ENCODE measurements at regions not wholly inside any gene's neighbourhood (a gene's known extent, or its start where the extent isn't known, plus 50 kb on each side); places are given as distances from the start of the nearest gene placed in this dataset.

DNA sequence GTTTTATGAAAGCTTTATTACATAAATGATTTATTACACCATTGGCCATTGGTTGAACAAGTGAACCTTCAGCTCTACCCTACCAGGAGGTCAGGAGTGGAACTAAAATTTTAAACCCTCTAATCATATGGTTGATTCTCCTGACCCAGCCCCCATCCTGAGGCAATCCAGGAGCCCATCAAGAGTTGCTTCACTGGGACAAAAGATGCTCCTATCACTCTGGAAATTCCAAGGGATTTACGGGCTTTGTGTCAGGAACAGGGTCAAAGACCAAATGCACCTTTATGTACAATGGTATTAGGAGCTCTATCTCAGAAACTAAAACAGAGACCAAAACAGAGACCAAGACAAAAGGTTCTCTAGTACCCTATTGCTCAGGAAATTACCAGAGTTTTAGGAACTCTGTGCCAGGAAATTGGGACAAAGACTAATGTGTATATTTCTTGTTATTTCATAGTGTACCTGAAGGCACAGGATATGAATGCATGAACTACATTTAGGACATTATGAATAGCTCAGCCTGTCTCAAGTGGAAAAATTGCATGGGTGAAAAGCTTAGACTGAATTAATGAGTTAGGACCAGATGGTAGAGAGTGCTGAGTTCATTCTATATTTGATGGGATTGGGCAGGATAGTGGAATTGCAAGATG, 171.7 kb upstream of the FLRT2 start:
- H3K27ac Mint-ChIP-seq, result no peak overlapping the region
- WGBS (ENCODE audit: insufficient coverage), result 60% methylated on average over 1 of the region's 1 CpG
- peaks cover 4 to 11% of the 10 kb centered on the region in 2 donors for H3K9me3 Mint-ChIP-seq
- no peaks in the 10 kb centered on the region for H3K36me3 ChIP-seq (ENCODE audit: control insufficient read depth, insufficient read depth, low read length)
- H3K27ac ChIP-seq (ENCODE audit: low read length), result no peak overlapping the region
- H3K36me3 Mint-ChIP-seq, result no peaks in the 10 kb centered on the region
- no peak for ATAC-seq
- no peak overlapping the region for H3K4me3 Mint-ChIP-seq
- DNase-seq, result no peak
- H3K27me3 Mint-ChIP-seq (ENCODE audit: low read depth in 2 of 2), result peaks cover 0 to 7% of the 10 kb centered on the region in 2 donors
- H3K4me3 ChIP-seq (ENCODE audit: low read length), result no peak overlapping the region
- H3K9me3 ChIP-seq (ENCODE audit: control insufficient read depth, insufficient read depth, low read length), result no peaks in the 10 kb centered on the region
- H3K4me1 Mint-ChIP-seq, result no peaks in the 10 kb centered on the region
- TF ChIP-seq, protein P1, sequence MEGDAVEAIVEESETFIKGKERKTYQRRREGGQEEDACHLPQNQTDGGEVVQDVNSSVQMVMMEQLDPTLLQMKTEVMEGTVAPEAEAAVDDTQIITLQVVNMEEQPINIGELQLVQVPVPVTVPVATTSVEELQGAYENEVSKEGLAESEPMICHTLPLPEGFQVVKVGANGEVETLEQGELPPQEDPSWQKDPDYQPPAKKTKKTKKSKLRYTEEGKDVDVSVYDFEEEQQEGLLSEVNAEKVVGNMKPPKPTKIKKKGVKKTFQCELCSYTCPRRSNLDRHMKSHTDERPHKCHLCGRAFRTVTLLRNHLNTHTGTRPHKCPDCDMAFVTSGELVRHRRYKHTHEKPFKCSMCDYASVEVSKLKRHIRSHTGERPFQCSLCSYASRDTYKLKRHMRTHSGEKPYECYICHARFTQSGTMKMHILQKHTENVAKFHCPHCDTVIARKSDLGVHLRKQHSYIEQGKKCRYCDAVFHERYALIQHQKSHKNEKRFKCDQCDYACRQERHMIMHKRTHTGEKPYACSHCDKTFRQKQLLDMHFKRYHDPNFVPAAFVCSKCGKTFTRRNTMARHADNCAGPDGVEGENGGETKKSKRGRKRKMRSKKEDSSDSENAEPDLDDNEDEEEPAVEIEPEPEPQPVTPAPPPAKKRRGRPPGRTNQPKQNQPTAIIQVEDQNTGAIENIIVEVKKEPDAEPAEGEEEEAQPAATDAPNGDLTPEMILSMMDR (IDR thresholded peaks at IDR 0.05), result no peak
- H3K4me1 ChIP-seq (ENCODE audit: control insufficient read depth, insufficient read depth, low read length), result no peaks in the 10 kb centered on the region
- no peaks in the 10 kb centered on the region for H3K27me3 ChIP-seq (ENCODE audit: control insufficient read depth, insufficient read depth, low read length)
- intact Hi-C loops (cut with micrococcal nuclease), result no loop called here

- H3K27ac Mint-ChIP-seq, result no peak overlapping the region
- ATAC-seq (no peak), DNase-seq (no peak)
- Histone ChIP-seq H3K4me1 (ENCODE audit: control insufficient read depth, insufficient read depth, low read length) (no peaks in the 10 kb centered on the region), H3K9me3 (ENCODE audit: control insufficient read depth, insufficient read depth, low read length) (no peaks in the 10 kb centered on the region), H3K27ac (ENCODE audit: low read length) (no peak overlapping the region), H3K27me3 (ENCODE audit: control insufficient read depth, insufficient read depth, low read length) (no peaks in the 10 kb centered on the region), H3K4me3 (ENCODE audit: low read length) (no peak overlapping the region), H3K36me3 (ENCODE audit: control insufficient read depth, insufficient read depth, low read length) (no peaks in the 10 kb centered on the region)
- intact Hi-C loops (cut with micrococcal nuclease), result no loop called here
- H3K36me3 Mint-ChIP-seq, result no peaks in the 10 kb centered on the region
- no peak overlapping the region for H3K4me3 Mint-ChIP-seq
- H3K9me3 Mint-ChIP-seq, result peaks cover 3 to 5% of the 10 kb centered on the region in 2 donors
- TF ChIP-seq, protein P1 (IDR thresholded peaks at IDR 0.05), result no peak
- H3K27me3 Mint-ChIP-seq (ENCODE audit: low read depth in 2 of 2), result peaks cover 0 to 7% of the 10 kb centered on the region in 2 donors
- no peaks in the 10 kb centered on the region for H3K4me1 Mint-ChIP-seq
Observed at GRCh38 chr14:85359505-85359904, 170.4 kb upstream of the FLRT2 start.

DNA sequence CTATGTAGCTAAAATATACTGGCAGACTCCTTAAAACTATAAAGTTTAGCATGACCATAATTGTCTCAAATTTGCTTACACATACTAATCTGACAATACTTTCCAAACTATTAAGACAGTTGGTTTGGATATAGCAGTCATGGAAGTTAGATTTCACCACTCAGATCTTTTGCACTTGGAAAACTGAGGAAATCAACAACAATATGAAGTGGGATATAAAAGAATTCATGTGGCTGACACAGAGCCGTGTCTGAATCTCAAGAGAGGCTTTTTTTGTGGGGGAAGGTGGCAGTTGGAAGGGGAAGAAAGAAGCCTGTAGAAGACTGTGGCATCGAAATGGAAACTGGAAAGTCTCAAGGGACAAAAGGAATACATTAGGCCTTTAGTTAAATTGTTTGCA, 166.6 kb upstream of the FLRT2 start:
- Histone ChIP-seq H3K9me3 (ENCODE audit: control insufficient read depth, insufficient read depth, low read length) (no peaks in the 10 kb centered on the region), H3K27me3 (ENCODE audit: control insufficient read depth, insufficient read depth, low read length) (no peaks in the 10 kb centered on the region), H3K4me3 (ENCODE audit: low read length) (no peak overlapping the region), H3K36me3 (ENCODE audit: control insufficient read depth, insufficient read depth, low read length) (no peaks in the 10 kb centered on the region), H3K4me1 (ENCODE audit: control insufficient read depth, insufficient read depth, low read length) (no peaks in the 10 kb centered on the region), H3K27ac (ENCODE audit: low read length) (no peak overlapping the region)
- TF ChIP-seq, protein P1 (IDR thresholded peaks at IDR 0.05), result no peak
- no peaks in the 10 kb centered on the region for H3K36me3 Mint-ChIP-seq
- ATAC-seq, result no peak
- H3K27ac Mint-ChIP-seq, result no peak overlapping the region
- H3K27me3 Mint-ChIP-seq (ENCODE audit: low read depth in 2 of 2), result peaks cover 0 to 7% of the 10 kb centered on the region in 2 donors
- no peak for DNase-seq
- 59% methylated on average over 2 of the region's 2 CpGs for WGBS (ENCODE audit: insufficient coverage)
- no peak overlapping the region for H3K4me3 Mint-ChIP-seq
- peaks cover 3% of the 10 kb centered on the region in 2 donors for H3K9me3 Mint-ChIP-seq
- H3K4me1 Mint-ChIP-seq, result no peaks in the 10 kb centered on the region
- intact Hi-C loops (cut with micrococcal nuclease), result no loop called here

DNA sequence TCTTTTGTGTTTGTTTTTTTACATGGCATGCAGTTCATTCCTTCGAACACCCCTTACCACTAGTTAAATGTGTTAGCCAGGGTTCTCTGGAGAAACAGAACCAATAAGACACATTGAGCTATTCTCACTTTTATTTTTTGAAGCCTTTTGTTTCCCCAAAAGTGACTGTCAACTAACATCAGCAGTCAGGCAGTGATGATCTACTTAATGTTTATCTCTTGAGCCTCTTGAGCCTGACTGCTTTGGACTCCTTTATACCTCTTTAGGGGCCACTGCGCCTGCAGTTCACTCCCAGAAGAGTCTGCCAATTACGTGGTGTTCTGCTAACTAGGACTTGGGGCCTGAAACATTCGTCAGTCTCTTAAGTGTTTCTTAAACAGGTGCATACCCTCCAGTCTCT, 163.7 kb upstream of the FLRT2 start:
- Mint-ChIP-seq H3K27ac (no peak overlapping the region), H3K27me3 (ENCODE audit: low read depth in 2 of 2) (peaks cover 0 to 17% of the 10 kb centered on the region in 2 donors), H3K9me3 (peaks cover 5 to 6% of the 10 kb centered on the region in 2 donors), H3K4me3 (no peak overlapping the region), H3K36me3 (peaks cover 23% of the 10 kb centered on the region), H3K4me1 (no peaks in the 10 kb centered on the region)
- H3K4me3 ChIP-seq (ENCODE audit: low read length), result no peak overlapping the region
- no peaks in the 10 kb centered on the region for H3K27me3 ChIP-seq (ENCODE audit: control insufficient read depth, insufficient read depth, low read length)
- H3K36me3 ChIP-seq (ENCODE audit: control insufficient read depth, insufficient read depth, low read length), result no peaks in the 10 kb centered on the region
- no peak for DNase-seq
- no peak for ATAC-seq
- no peak overlapping the region for H3K27ac ChIP-seq (ENCODE audit: low read length)
- H3K9me3 ChIP-seq (ENCODE audit: control insufficient read depth, insufficient read depth, low read length), result no peaks in the 10 kb centered on the region
- 82% methylated on average over 4 of the region's 4 CpGs for WGBS (ENCODE audit: insufficient coverage)
- H3K4me1 ChIP-seq (ENCODE audit: control insufficient read depth, insufficient read depth, low read length), result no peaks in the 10 kb centered on the region
- TF ChIP-seq, protein P1 (IDR thresholded peaks at IDR 0.05), result no peak
- intact Hi-C loops (cut with micrococcal nuclease), result no loop called here

Data from natural killer cell (primary cell).